Neural cell (in vitro differentiated cells): ENCODE measurements at regions not wholly inside any gene's neighbourhood (a gene's known extent, or its start where the extent isn't known, plus 50 kb on each side); places are given as distances from the start of the nearest gene placed in this dataset.

Experiments used
- EP300 ChIP-seq: fragments of 450-650 bp; conservative IDR thresholded peaks from 2 replicates; pipeline ENCODE4 v1.6.1; 2014; ENCODE audit warnings: antibody characterized with exemption, mild to moderate bottlenecking, moderate library complexity; ENCODE audit not compliant: poor library complexity, severe bottlenecking
- EZH2 ChIP-seq: fragments of 200-600, 300-800 bp; shearing (Covaris generic), sonication (generic); IDR thresholded peaks from 2 replicates; pipeline ENCODE4 v1.6.1; 2014; ENCODE audit warnings: antibody characterized with exemption, low read length, borderline replicate concordance, mild to moderate bottlenecking; ENCODE audit not compliant: insufficient read depth, poor library complexity, severe bottlenecking
- MXI1 ChIP-seq: fragments of 450-650 bp; conservative IDR thresholded peaks from 2 replicates; pipeline ENCODE4 v1.6.1; 2014; ENCODE audit warnings: antibody characterized with exemption, mild to moderate bottlenecking; ENCODE audit not compliant: poor library complexity, severe bottlenecking
- POLR2AphosphoS5 ChIP-seq: IDR thresholded peaks from 2 replicates; pipeline ENCODE4 v1.6.1; 2012
- RAD21 ChIP-seq: fragments of 450-650 bp; conservative IDR thresholded peaks from 2 replicates; pipeline ENCODE4 v1.6.1; 2014; ENCODE audit warnings: antibody characterized with exemption, mild to moderate bottlenecking, moderate library complexity
- SMC3 ChIP-seq: fragments of 450-650 bp; conservative IDR thresholded peaks from 2 replicates; pipeline ENCODE4 v1.6.1; 2014; ENCODE audit warnings: antibody characterized with exemption, mild to moderate bottlenecking, moderate library complexity; ENCODE audit not compliant: poor library complexity
- TAF1 ChIP-seq: IDR thresholded peaks from 2 replicates; pipeline ENCODE4 v1.6.1; 2012; ENCODE audit warnings: low read depth
- TF ChIP-seq, protein P1 (sequence below): fragments of 450-650 bp; IDR thresholded peaks from 2 replicates; pipeline ENCODE4 v1.5.1; 2014; ENCODE audit warnings: antibody characterized with exemption, mild to moderate bottlenecking, moderate library complexity; ENCODE audit not compliant: poor library complexity, severe bottlenecking
- TF ChIP-seq, protein P2 (sequence below): IDR thresholded peaks from 2 replicates; pipeline ENCODE4 v1.6.1; 2012; ENCODE audit warnings: borderline replicate concordance

DNA sequence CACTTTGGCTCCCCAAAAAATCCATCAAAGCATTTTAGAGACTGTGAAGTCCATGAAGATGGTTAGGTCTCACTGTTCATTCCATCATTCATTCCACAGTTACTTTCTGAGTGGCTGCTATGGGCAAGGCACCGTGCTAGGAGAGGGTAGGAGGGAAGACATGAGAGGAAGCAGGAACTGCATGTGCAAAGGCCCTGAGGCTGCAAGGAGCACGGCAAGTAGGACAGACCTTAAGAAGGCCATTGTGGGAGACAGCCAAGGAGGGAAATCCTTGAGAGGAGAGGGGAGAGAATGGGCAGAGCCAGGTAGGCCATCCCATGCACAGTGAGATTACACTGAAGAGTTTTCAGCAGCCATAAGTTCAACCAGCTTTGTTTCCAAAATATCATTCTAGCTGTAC lies 196.2 kb upstream of the DYNLRB2 start:
- TF ChIP-seq, protein P1, sequence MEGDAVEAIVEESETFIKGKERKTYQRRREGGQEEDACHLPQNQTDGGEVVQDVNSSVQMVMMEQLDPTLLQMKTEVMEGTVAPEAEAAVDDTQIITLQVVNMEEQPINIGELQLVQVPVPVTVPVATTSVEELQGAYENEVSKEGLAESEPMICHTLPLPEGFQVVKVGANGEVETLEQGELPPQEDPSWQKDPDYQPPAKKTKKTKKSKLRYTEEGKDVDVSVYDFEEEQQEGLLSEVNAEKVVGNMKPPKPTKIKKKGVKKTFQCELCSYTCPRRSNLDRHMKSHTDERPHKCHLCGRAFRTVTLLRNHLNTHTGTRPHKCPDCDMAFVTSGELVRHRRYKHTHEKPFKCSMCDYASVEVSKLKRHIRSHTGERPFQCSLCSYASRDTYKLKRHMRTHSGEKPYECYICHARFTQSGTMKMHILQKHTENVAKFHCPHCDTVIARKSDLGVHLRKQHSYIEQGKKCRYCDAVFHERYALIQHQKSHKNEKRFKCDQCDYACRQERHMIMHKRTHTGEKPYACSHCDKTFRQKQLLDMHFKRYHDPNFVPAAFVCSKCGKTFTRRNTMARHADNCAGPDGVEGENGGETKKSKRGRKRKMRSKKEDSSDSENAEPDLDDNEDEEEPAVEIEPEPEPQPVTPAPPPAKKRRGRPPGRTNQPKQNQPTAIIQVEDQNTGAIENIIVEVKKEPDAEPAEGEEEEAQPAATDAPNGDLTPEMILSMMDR, result no peak
- TF ChIP-seq, protein P2, sequence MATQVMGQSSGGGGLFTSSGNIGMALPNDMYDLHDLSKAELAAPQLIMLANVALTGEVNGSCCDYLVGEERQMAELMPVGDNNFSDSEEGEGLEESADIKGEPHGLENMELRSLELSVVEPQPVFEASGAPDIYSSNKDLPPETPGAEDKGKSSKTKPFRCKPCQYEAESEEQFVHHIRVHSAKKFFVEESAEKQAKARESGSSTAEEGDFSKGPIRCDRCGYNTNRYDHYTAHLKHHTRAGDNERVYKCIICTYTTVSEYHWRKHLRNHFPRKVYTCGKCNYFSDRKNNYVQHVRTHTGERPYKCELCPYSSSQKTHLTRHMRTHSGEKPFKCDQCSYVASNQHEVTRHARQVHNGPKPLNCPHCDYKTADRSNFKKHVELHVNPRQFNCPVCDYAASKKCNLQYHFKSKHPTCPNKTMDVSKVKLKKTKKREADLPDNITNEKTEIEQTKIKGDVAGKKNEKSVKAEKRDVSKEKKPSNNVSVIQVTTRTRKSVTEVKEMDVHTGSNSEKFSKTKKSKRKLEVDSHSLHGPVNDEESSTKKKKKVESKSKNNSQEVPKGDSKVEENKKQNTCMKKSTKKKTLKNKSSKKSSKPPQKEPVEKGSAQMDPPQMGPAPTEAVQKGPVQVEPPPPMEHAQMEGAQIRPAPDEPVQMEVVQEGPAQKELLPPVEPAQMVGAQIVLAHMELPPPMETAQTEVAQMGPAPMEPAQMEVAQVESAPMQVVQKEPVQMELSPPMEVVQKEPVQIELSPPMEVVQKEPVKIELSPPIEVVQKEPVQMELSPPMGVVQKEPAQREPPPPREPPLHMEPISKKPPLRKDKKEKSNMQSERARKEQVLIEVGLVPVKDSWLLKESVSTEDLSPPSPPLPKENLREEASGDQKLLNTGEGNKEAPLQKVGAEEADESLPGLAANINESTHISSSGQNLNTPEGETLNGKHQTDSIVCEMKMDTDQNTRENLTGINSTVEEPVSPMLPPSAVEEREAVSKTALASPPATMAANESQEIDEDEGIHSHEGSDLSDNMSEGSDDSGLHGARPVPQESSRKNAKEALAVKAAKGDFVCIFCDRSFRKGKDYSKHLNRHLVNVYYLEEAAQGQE, result no peak
- TF ChIP-seq EZH2 (no peak), SMC3 (no peak), MXI1 (no peak), TAF1 (no peak), POLR2AphosphoS5 (no peak), RAD21 (no peak), EP300 (no peak)
